RPMI8226 (cell line): ENCODE measurements at regions not wholly inside any gene's neighbourhood (a gene's known extent, or its start where the extent isn't known, plus 50 kb on each side); places are given as distances from the start of the nearest gene placed in this dataset.

Experiments
- DNase-seq: peaks from one replicate; pipeline ENCODE4 v3.0.0-alpha.2; 2015

GRCh38 chr12:107228076-107228475 is 134.7 kb upstream of the CRY1 start:
- no peak for DNase-seq

DNA sequence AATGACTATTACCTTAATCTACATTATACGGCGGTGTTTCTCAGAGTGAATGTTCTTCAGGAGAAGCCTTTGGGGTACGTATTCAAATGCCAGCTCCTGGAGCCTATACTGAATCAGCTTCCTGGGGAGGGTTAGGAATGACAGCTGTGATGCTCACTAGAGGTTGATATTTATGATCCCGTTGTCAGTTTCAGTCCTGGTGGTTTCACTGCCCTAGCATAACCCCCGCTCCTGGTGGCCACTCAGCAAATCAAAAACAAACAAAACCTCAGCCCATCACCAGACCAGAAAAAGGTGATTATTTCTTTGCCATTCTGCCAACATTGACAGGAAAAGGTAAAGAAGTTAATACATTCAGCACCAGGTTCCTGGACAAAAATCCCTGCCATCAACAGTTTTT is 136.5 kb upstream of the CRY1 start:
- peak; percentile 28 for DNase-seq

- no peak for DNase-seq
Measured at GRCh38 chr12:107231303-107231702, 138.0 kb upstream of the CRY1 start.

- DNase-seq: no peak
Measured at GRCh38 chr12:107233551-107233950, 140.2 kb upstream of the CRY1 start.

GRCh38 chr12:107235600-107235999 is 142.3 kb upstream of the CRY1 start:
- no peak for DNase-seq

- no peak for DNase-seq
Measured at GRCh38 chr12:107236824-107237511, 143.6 kb upstream of the CRY1 start.

DNA sequence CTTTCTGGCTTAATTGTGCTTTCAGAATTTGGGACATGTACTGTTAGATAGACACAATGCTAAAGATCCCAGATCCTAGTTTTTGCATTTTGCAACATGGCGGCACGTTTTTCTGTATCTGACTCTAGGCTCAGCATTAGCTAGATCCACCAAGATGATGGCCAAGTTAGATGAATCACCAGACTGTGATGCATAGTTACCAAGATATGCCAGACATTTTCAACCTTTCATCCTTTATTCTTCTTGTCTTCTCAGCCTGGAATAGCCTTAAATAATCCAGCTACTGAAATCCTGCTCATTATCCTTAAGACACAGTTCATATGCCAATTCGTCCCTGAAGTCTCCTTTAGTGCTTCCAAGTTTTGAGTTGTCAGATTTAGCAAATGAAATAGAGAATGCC is 144.9 kb upstream of the CRY1 start:
- no peak for DNase-seq

- no peak for DNase-seq
Measured at GRCh38 chr12:107241411-107241810, 148.1 kb upstream of the CRY1 start.

DNA sequence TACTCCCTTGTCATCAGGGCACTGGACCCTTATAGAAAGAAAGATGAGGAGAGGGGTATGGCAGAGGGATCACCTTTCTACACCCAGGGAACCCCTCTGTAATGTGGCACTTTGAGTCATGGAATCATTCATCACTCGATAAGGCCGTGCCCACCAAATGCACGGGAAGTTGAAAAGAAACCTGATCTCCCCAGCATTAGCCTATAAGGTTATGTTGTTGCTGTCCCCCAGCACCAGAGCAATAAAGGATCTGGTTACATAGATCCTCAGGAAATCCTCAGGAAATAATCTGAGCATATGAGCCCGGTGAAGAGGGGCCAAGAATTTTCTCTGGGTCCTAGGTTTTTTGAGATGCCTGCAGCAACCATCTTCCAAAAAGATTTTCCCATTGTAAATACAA is 148.8 kb upstream of the CRY1 start:
- no peak for DNase-seq

GRCh38 chr12:107243341-107243740 is 150.0 kb upstream of the CRY1 start:
- DNase-seq: no peak

- no peak for DNase-seq
Measured at GRCh38 chr12:107244584-107244983, 151.2 kb upstream of the CRY1 start.

DNA sequence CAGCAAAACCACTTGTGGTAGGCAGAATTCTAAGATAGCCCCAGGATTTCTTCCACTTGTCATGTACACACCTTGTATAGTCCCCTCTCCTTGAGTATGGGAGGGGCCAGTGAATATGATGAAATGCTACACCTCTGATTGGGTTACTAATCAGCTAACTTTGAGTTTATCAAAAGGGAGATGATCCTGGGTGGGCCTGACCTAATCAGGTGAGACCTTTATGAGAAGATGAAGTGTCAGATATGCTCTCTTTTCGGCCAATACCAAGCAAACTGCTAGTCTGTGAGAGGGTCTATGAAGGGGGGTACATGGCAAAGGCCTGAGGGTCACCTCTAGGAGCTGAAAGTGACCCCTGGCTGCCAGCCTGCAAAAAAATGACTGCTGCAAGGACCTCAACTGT is 154.3 kb upstream of the CRY1 start:
- DNase-seq: no peak

DNA sequence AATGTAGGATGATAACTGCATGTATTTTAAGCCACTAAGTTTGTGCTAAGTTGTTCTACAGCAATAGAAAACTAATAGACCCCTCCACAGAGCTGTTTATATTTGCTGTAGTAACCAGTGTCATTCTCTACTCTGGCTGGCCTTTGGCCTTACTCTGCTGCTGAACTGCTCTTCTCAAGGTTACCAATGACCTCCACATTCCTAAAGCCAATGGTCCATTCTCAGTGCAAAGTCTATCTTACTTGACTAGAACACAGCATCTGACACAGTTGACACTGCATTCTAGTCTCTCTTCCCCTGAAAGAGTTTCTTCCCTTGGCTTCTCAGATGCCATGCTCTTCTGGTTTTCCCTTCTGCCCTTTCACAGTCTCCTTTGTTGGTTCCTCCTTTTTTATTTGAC is 154.8 kb upstream of the CRY1 start:
- no peak for DNase-seq

DNA sequence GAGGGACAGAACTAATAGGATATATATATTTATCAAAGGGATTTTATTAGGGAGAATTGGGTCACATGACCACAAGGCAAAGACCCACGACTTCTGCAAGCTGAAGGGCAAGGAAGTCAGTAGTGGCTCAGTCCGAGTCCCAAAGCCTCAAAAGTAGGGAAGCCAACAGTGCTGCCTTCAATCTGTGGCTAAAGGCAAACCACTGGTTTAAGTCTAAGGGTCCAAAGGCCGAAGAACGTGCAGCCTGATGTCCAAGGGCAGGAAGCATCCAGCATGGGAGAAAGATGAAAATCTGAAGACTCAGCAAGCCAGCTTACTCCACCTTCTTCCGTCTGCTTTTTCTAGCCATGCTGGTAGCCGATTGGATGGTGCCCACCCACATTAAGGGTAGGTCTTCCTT is 157.9 kb upstream of the CRY1 start:
- no peak for DNase-seq

GRCh38 chr12:107253361-107253760 is 160.0 kb upstream of the CRY1 start:
- no peak for DNase-seq

- DNase-seq: no peak
Measured at GRCh38 chr12:107254258-107254856, 161.0 kb upstream of the CRY1 start.

GRCh38 chr12:107258780-107259179 is 165.4 kb upstream of the CRY1 start:
- no peak for DNase-seq

GRCh38 chr12:107263980-107264379 is 170.6 kb upstream of the CRY1 start:
- no peak for DNase-seq

DNA sequence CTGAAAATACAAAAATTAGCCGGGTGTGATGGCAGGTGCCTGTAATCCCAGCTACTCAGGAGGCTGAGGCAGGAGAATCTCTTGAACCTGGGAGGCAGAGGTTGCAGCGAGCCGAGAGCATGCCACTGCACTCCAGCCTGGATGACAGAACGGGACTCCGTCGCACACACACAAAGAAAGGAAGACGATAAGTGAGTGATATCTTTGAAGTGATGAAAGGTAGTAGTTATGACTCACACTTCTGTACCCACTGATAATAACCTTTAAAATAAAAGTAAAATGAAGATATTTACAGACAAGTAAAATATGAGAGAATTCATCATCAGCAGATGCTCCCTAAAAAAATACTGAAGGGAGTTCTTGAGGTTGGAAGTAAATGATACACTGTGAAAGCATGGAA is 171.3 kb upstream of the CRY1 start:
- no peak for DNase-seq

DNA sequence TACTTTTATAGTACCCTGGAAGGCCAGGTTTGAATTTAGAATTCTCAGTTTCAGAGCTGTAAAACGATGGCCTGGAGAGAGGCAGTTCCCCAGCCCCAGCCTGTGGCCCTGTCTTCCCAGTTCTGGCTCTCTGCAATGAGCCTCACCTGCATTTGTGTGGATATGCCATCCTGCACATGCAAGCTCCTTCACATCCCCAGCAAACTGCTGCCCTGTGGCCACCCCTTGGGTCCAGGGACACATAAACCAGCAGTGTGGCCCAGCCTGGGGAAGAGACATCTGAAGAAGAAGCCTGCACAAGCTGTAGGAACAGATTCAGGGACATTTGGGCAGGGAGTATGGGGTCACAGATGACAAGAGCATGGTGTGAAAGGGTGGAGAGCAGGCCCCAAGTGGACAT is 174.3 kb upstream of the CRY1 start:
- DNase-seq: no peak

GRCh38 chr12:107271523-107271922 is 178.2 kb upstream of the CRY1 start:
- DNase-seq: no peak

DNA sequence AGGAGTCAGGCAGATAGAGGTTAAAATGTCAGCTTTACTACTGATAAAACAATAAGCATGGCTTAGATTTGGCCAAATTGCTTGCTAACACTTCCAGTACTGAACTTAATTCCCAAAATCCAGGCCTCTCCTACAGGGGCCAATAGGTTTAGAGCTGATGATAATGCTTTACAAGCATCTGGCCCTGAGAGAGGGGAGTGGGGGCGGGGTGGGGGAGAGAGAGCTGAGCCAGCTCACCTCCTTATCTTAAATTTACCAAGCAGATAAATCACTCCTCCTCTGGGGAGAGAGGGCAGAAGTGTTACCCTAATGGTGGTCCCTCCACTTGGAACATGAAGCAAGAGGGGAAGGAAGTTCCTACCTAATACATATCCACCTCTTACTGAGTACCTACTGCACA is 182.2 kb upstream of the CRY1 start:
- DNase-seq: no peak

DNA sequence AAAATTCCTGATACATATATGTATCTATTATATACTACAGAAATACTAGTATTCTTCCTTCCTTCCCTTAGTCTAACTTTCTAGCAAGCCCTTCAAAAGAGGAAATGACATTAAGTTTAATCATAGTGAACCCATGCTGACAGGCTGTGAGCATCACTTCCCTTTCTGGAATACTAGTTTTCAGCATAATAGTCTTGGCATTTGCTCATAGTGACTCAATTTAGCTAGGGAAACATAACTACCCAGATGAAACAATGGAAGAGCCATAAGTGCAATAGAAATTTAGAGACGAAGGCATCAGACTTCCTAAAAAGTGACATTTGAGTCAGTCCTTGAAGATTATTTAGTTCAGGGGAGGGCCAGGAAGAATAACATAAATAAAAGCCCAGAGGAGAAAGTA is 184.5 kb upstream of the CRY1 start:
- DNase-seq: no peak

DNA sequence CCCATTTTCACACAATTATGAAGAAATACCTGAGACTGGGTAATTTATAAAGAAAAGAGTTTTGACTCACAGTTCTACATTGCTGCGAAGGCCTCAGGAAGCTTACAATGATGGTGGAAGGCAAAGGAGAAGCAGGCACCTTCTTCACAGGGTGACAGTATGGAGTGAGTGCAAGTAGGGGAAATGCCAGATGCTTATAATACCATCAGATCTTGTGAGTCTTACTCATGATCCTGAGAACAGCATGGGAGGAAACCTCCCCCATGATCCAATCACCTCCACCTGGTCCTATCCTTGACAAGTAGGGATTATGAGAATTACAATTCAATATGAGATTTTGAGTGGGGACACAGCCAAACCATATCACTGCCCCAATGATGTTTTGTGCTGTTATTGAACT is 189.3 kb upstream of the CRY1 start:
- no peak for DNase-seq

GRCh38 chr12:107283652-107284051 is 190.3 kb upstream of the CRY1 start:
- DNase-seq: no peak
